HepG2 (cell line): ENCODE measurements at regions not wholly inside any gene's neighbourhood (a gene's known extent, or its start where the extent isn't known, plus 50 kb on each side); places are given as distances from the start of the nearest gene placed in this dataset.
"Not testable (repeated sequence)": the region's sequence is repeated elsewhere in the genome, so short reads cannot be mapped to it uniquely, and the experiment has no call there.

Source experiments
- ATAC-seq: fragments of 200-7000 bp; cut with Tn5 transposase; 3 replicates; pipeline ENCODE4 v1.9.1; 2020; ENCODE audit warnings: mild to moderate bottlenecking, moderate library complexity
- BruUV-seq: library from RNA; stranded (reverse); fragments of 400-500 nt; replicated peaks from 2 replicates; lab custom pipeline; 2021; lab: Mats Ljungman, UMichigan
- CTCF ChIA-PET: fragments of 300-600 bp; formaldehyde crosslinking; extraction: SDS; loops from one replicate; lab custom pipeline; 2021; ENCODE audit warnings: low total read pairs, inconsistent platforms, low intra/inter-chr PET ratio; lab: Yijun Ruan, JAX
- POLR2A ChIA-PET: fragments of 350-600 bp; sonication (Branson Sonifier 250); formaldehyde crosslinking; loops from one replicate; lab custom pipeline; 2020; ENCODE audit warnings: antibody characterized with exemption, inconsistent platforms; lab: Yijun Ruan, JAX
- DNase-seq: peaks from one replicate; pipeline ENCODE4 v3.0.0-alpha.2; 2015; ENCODE audit warnings: low spot score
- FAIRE-seq: peaks from 3 replicates; lab custom pipeline; 2011; peaks lifted over from hg19 to GRCh38; lab: Jason Lieb, UNC
- H2AFZ ChIP-seq: one replicate; pipeline ENCODE4 v1.6.1; 2011; ENCODE audit warnings: low read length, inconsistent platforms
- H3K27ac ChIP-seq: fragments of 300-600 bp; 3 replicates; pipeline ENCODE4 v1.8.0; 2011; ENCODE audit warnings: mixed run types, mild to moderate bottlenecking, mixed read lengths, low read length, inconsistent platforms; ENCODE audit not compliant: insufficient read depth; ENCODE audit errors: extremely low read length
- H3K27me3 ChIP-seq, 2 experiments: fragments of 200-600 bp in 1 of 2; 2 replicates in 1 of 2; 3 replicates in 1 of 2; pipeline versions ENCODE4 v1.6.0 to v1.8.0; 2011; ENCODE audit warnings: low read length in 2 of 2, mild to moderate bottlenecking in 2 of 2, moderate library complexity in 2 of 2, inconsistent platforms in 1 of 2; ENCODE audit not compliant: insufficient read depth in 2 of 2, control insufficient read depth in 1 of 2
- H3K36me3 ChIP-seq, 2 experiments: fragments of 200-600 bp in 1 of 2; replicated peaks in 1 of 2; 2 replicates in 1 of 2; 3 replicates in 1 of 2; pipeline versions ENCODE4 v1.5.1 to v1.8.0; 2011; ENCODE audit warnings: low read length in 2 of 2, inconsistent platforms in 1 of 2; ENCODE audit not compliant: insufficient read depth in 2 of 2, control insufficient read depth in 1 of 2
- H3K4me1 ChIP-seq: 2 replicates; pipeline ENCODE4 v1.5.1; 2012; ENCODE audit warnings: low read length, inconsistent platforms; ENCODE audit not compliant: insufficient read depth
- H3K4me2 ChIP-seq: 2 replicates; pipeline ENCODE4 v1.6.0; 2011; ENCODE audit warnings: low read depth, low read length, inconsistent platforms
- H3K4me3 ChIP-seq, 3 experiments: fragments of 200-600 bp in 1 of 3; sonication (generic), shearing (Covaris generic) in 1 of 3; replicated peaks in 1 of 3; 2 replicates each; pipeline ENCODE4 v1.5.1; 2011 to 2016; ENCODE audit warnings: low read length in 3 of 3, inconsistent platforms in 2 of 3, low read depth in 2 of 3, mild to moderate bottlenecking in 2 of 3, control low read depth in 1 of 3, mixed read lengths in 1 of 3; ENCODE audit not compliant: insufficient read depth in 1 of 3
- H3K79me2 ChIP-seq: one replicate; pipeline ENCODE4 v1.6.1; 2011; ENCODE audit warnings: low read length, inconsistent platforms; ENCODE audit not compliant: insufficient read depth
- H3K9ac ChIP-seq: 2 replicates; pipeline ENCODE4 v1.6.0; 2011; ENCODE audit warnings: mild to moderate bottlenecking, low read depth, low read length, inconsistent platforms; ENCODE audit not compliant: insufficient read depth
- H3K9me3 ChIP-seq: 2 replicates; pipeline ENCODE4 v1.5.1; 2012; ENCODE audit warnings: mild to moderate bottlenecking, low read length
- H4K20me1 ChIP-seq: 2 replicates; pipeline ENCODE4 v1.6.0; 2011; ENCODE audit warnings: inconsistent platforms, mild to moderate bottlenecking, low read length, moderate library complexity; ENCODE audit not compliant: insufficient read depth
- CTCF ChIP-seq: sonication (generic); formaldehyde crosslinking; IDR thresholded peaks from 2 replicates; pipeline ENCODE4 v1.5.0; 2020; ENCODE audit warnings: mild to moderate bottlenecking, missing genetic modification reagents, moderate library complexity
- SMC3 ChIP-seq: IDR thresholded peaks from 2 replicates; pipeline ENCODE4 v1.6.1; 2011; ENCODE audit warnings: low read length, improper control_type of control experiment
- STAG1 ChIP-seq: sonication (generic); formaldehyde crosslinking; IDR thresholded peaks from 2 replicates; pipeline ENCODE4 v1.4.0; 2020; ENCODE audit warnings: missing genetic modification reagents
- WGBS: methylation state at CpG from one replicate; pipeline ENCODE4 v1.1.6; 2017; ENCODE audit warnings: low lambda C conversion rate; 5-methylcytosine and 5-hydroxymethylcytosine counted together
- in situ Hi-C: cut with HindIII; loops from 2 replicates; pipeline ENCODE4 v1.10.0; 2017; ENCODE audit warnings: low pct_unique_long_range_greater_than_20kb; ENCODE audit not compliant: extremely low pct_ligation_motif_present
- intact Hi-C: fragments of 100-400 bp; cut with micrococcal nuclease; formaldehyde crosslinking; loops from one replicate; pipeline ENCODE4 v1.10.0; 2022; ENCODE audit not compliant: unreplicated experiment

- H3K4me3 ChIP-seq, H3K4me1 ChIP-seq, BruUV-seq, FAIRE-seq, POLR2A ChIA-PET, H4K20me1 ChIP-seq, H3K9ac ChIP-seq, H3K79me2 ChIP-seq, ATAC-seq, H3K9me3 ChIP-seq, intact Hi-C loops, in situ Hi-C loops, H3K4me2 ChIP-seq, H2AFZ ChIP-seq, H3K27ac ChIP-seq, H3K36me3 ChIP-seq, H3K27me3 ChIP-seq: not testable (repeated sequence)
- TF ChIP-seq SMC3 (peak; percentile 64), STAG1 (peak; percentile 84), CTCF (CRISPR knock-in tag) (peak; percentile 80)
- CTCF ChIA-PET, result interaction anchor here (1.1 kb wide), 1 partner anchor 703 kb away, joined by 3 read pairs; no protein-coding TSS in a partner anchor
- DNase-seq, result peak; percentile 66
- 13% methylated on average over 4 of the region's 4 CpGs for WGBS
These were observed 2207.4 kb upstream of the DEFB115 start for GRCh38 chr20:29050008-29050606.

GRCh38 chr20:29057866-29058484, 2199.5 kb upstream of the DEFB115 start:
- TF ChIP-seq STAG1 (peak; percentile 26; the same call in 1 of the 2 replicates), SMC3 (peak; percentile 52), CTCF (CRISPR knock-in tag) (peak; percentile 65)
- TF ChIP-seq, all 625 proteins: peak for 3; not testable (repeated sequence) for 622
- BruUV-seq, H3K36me3 ChIP-seq, H3K79me2 ChIP-seq, H3K4me1 ChIP-seq, H3K27ac ChIP-seq, FAIRE-seq, intact Hi-C loops, H3K9ac ChIP-seq, H4K20me1 ChIP-seq, CTCF ChIA-PET, H2AFZ ChIP-seq, H3K4me2 ChIP-seq, ATAC-seq, H3K27me3 ChIP-seq, POLR2A ChIA-PET, H3K4me3 ChIP-seq, in situ Hi-C loops: not testable (repeated sequence)
- peaks cover 45% of the 10 kb centered on the region for H3K9me3 ChIP-seq
- WGBS, result 10% methylated on average over 6 of the region's 6 CpGs
- DNase-seq, result peak; percentile 28

GRCh38 chr20:29062451-29062850, 2195.0 kb upstream of the DEFB115 start:
- CTCF ChIA-PET, POLR2A ChIA-PET, in situ Hi-C loops, H3K36me3 ChIP-seq, intact Hi-C loops, H3K27ac ChIP-seq, H3K27me3 ChIP-seq, H3K4me2 ChIP-seq, BruUV-seq, H3K4me3 ChIP-seq, FAIRE-seq, H3K4me1 ChIP-seq, H2AFZ ChIP-seq, H3K9ac ChIP-seq, ATAC-seq, DNase-seq, H4K20me1 ChIP-seq, H3K79me2 ChIP-seq: not testable (repeated sequence)
- 29% methylated on average over 11 of the region's 11 CpGs for WGBS
- peaks cover 66% of the 10 kb centered on the region for H3K9me3 ChIP-seq
